Eye (tissue), 1 donor: ENCODE measurements at regions not wholly inside any gene's neighbourhood (a gene's known extent, or its start where the extent isn't known, plus 50 kb on each side); places are given as distances from the start of the nearest gene placed in this dataset.
A peak's percentile ranks its signal among the peaks of the same experiment; 100 is the strongest.

Experiments
- DNase-seq: peaks from one replicate; pipeline ENCODE4 v3.0.0-alpha.2; 2015

DNA sequence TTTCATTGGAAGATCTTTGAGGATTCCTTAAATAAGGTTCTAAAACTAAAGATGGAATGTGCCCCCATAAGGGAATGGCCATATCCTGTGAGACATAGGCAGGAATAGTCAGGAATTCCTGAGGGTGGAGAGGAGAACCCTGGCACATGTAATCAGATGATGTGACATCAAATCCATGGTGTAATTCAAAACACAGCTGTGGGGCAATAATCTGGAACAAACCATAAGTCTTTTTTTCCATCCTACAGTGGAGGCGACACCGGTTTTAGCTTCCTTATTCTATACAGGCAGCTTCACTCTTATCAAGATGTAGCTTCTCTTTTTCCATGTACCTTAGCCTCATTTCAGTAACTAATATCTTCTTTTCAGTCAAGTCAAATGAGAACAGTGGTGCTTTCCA lies 133.6 kb upstream of the CITED2 start:
- no peak for DNase-seq

DNA sequence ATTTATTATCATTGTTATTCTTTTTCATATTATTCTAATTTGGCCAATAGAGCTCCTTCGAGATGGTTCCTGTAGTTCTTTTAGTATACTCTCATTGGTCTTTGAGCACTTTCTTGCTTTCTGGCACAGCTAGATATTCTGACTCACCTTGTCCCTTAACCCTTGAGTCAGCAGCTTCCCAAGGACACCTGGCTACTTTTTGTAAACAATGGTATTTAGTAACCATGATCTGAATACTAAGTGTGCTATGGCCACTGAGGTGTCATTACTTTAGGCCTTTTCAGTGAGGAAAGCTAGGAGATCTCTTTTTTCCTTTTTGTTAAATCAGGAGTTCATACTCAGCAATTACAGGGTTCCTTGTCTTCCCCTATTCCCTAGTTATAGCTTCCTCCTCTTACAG lies 126.5 kb upstream of the CITED2 start:
- no peak for DNase-seq

DNA sequence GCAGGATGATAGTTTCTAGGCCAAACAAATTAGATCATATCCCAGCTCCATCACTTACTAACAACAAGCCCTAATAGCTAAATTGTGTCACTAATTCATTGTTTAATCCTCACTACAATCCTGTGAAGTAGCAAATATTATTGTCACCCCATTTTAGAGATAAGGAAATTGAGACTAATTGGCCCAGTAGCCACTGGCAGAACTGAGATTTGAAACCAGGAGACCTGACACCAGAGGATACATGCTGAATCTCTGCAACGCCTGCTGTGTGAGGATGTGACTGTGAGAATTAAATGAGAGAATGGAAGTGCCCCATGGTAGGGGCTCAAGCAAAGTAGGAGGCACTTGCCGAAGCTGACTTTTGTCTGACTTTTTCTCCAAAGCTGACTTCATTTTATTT lies 124.3 kb upstream of the CITED2 start:
- DNase-seq: no peak

DNA sequence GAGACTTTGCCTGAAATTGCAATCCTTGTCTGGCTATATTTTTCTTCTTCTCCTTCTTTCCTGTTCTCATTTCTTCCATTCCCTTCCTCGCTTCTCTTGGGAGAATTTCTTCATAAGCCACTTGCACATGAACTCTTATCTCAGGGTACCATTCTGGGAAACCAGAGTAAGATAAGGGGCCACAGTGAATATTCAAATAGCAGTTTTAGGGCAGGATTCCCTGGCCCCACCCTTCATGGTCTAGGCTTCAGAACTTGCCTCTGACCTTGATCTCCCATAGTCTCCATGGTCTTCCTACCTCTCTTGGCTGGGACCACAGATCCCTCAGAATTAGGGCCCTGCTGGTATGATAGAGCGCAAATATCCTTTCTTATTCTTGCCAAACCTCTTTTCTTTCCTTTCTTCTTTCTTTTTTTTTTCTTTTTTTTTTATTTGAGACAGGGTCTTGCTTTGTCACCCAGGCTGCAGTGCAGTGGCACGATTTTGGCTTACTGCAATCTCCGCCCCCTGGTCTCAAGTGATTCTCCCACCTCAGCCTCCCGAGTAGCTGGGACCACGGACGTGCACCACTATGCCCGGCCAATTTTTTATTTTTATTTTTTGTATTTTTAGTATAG lies 123.0 kb upstream of the CITED2 start:
- no peak for DNase-seq

DNA sequence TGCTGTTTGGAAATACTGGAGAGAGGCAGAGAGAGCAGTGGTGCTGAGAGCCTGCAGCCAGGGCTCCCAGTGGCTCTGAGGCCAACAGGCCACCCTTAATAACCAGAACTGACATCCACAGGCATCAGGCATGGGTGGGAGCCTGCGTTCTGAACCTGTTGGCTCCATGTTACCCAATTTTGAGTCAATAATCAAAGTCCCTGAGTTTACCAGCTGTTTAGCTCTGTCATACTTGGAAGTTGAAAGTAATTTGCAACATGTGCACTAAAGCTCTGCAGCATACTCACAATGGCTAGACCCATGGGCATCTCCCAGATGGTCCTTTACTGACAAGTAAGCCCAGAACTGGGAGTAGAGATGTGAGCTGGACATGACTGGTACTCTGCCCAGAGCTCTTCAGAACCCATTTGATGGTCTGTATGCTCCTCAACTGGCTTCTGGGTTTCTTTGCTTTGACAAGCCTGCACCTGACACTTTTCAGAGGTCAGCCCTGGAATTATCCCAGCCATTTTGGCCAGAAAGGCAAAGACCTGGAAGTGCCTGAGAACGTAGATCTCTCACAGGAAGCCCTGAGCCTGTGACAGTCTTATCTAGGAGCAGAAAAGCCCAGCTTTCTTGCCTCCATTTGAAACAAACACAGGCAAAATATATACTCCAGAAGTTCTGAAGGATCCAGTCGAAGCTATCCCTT lies 122.4 kb upstream of the CITED2 start:
- DNase-seq: no peak

DNA sequence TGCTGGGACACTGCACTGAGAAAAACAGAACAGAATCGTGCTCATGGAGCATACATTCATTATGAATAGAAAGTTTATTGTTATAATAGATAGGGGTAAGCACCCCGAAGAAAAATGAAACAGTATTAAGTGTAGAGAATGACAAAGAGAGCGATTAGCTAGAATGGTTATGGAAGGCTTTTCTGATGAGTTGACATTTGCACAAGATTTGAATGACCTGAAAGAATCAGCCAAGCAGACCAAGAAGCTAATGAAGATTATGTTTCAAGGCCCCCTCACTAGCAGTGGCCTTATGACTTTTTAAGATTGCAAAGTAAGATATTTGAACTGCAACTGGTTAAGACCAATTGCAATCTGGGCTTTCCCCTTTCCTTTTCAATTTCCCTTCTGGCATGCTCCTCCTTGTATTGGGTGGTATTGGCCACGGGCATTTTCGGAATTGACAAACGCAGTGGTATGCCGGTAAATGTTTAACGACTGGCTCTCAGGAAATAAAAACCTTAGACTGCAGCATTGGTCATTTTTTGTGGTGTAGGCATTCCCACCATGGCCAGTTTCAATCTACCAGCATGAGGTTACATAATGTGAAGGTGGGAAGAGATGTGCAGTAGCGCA lies 120.0 kb upstream of the CITED2 start:
- DNase-seq: no peak

DNA sequence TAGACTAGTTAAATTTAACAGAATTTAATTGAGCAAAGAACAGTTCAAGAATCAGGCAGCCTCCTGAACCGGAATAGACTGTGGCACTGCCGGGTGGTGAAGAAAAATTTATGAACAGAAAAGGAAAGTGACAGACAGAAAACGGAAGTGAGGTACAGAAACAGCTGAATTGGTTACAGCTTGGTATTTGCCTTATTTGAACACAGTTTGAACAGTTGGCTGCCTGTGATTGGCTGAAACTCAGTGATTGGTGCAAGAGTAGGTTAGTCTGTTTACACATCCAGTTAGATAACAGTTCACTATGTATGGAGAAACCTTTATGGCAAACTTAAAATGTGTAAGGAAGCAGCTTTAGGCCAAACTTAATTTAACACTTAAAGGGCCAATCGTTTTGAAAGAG lies 116.0 kb upstream of the CITED2 start:
- DNase-seq: no peak

DNA sequence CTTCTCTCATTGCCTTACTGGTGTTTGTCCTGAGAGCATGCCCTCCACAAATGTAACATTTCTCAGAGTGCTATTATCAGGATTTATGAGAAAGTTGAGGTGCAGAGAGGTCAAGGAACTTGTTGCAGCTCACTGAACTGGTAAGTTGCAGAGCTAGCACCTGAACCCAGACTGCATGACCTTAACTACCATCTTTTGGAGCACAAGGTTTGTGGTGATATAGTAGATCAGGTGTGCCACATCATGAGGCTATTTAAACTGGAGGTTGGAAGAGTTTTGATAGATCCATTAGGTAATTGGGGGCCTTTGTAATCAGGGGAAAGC lies 112.0 kb upstream of the CITED2 start:
- DNase-seq: no peak

DNA sequence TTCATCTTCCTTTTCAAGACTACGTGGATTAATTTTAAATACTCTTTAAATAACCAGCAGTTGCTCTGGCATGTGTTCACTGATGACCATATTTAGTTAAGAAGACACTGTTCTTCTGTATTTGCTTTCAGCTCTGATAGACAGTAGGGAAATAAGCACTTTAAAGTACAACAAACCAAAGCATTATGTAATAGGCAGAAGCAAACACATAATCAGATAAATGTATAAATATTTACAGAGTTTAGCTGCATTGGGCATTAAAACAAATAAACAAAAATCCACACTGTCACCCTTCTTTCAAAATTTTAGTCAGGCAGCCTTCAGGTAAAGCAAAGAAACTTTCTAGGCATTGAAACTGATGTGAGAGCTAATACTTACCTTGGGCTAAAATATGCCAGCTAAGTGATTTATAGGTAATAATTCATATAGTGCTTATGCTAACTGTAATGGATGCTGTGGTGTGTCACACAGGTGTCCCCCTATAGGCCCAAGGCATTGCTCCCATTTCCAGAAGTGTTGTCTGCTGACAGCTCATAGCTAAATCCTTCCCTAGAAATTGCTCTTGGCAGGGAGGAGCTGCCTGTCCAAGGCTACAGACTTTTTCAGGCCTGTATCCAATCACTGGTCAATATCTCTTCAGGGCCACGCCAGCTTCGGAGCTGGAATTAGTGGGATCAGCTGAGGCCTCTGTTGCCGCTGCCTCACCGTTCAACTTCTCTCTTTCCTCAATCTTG lies 111.5 kb upstream of the CITED2 start:
- DNase-seq: no peak

DNA sequence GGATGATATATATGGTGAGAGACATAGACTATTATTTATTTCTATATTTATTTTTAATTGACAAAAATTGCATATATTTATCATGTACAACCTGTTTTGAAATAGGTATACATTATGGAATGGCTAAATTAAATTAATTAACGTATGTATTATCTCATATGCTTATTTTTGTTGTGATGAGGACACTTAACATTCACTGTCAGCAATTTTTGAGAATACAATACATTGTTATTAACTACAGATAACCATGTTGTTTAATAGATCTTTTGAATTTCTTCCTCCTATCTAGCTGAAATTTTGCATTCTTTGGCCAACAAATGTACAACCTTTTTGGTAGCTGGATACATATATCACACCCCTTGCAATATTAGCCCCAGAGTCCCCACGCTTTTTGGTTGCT lies 110.7 kb upstream of the CITED2 start:
- no peak for DNase-seq

DNA sequence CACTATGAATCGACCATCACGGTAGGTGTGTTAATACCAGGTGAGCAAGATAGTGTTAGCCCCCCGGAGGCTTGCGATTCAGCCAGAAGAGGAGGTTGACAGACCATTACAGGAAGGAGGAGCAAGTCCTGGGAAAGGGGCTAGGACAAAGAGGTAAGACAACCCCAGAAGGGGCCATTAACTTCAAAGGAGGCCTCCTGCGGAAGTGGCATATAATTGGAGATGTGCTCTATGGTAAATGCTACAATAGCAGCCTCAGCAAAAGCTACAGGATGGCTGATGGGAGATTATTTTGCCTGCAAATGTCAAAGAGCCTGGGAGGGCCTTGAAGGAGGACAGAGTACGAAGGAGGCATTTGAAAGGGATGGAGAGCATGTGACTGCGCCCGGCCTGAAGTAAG lies 108.6 kb upstream of the CITED2 start:
- no peak for DNase-seq

DNA sequence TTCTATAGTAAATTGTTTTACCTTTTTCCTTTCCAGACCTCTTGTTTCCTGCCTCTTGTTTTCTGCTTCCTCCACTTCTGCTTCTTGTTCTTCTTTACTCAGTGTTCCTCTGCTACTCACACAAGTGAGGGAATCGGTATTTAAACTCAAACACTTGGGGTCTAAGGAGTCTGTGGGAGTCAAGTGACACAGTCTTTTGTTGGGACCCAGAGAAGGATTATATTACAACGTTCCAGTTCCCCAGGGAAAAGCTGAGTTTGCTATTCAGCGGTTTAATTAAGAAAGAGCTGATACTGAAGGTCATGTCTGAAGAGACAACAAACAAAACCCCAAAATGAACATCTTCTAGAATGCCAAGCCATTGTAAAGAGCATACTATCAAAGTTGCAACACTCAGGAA lies 107.8 kb upstream of the CITED2 start:
- DNase-seq: no peak

DNA sequence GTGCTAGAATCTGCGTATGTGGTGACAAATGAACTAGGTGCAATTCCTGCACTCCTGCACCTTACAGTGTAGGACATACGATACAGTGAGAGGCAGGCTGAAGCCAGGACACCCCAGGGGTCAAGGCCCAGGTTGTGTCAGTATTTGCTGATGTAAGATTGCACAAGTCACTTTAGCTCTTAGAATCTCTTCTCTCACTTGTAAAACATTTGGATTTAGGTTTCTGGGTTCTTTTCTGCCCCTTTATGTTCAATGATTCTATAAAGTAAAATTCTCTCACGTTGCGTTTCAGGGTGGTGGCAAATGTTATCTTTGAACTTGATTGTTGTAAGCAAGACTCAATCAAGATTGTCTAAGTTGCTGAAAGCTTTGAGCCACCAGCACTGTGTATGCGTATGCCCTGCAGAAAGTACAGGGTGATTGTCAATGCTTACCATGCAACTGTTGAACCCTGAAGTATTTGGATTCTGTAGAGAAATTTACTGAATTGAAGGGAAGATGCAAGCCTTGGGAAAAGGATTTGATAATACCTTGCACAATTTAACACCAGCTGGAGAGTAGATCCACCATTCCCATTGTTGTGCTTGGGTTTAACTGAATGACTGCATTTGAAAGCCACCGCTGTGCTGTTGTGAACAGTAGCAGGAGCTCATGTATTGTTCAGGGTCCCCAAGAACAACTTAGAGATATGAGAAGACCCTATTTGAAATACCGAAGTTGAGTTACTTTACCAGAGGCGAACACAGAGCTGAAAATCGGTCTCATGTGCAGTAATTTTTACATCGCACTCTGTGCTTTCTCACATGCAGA lies 106.1 kb upstream of the CITED2 start:
- no peak for DNase-seq

DNA sequence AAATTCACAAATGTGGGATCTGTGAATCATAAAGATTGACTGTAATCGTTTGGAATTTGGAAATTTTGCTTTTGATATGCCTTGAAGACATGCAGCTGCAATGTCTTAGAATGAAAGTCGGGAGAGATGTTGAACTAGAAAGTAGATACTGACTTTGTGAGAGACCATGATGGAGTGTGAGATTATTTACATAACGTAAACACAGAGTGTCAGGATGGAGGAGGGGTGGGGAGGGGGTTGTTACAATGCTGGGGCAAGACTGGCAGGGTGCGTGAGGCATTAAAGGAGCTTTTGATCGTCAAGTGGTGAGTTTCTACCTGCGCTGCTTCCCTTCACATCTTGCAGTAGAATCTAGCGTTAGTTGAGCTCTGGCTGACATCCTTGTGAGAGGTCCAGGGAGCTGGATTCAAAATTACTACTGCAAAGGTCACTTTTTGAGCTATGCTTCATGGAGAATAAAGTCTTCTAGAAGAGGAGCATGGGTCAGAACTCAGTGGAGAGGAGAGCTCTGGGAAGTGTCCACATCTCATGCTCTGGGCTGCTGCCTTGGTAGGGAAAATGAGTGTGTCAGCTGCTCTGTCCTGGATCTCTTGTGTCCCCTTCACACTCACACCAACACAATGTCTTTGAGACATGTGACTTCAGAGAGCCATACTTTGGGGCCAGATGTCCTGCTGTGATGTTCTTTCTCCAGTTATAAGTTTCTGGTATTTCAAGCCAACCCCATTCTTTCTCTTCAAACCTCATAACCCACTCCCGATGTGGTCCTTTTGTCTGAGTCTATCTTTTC lies 105.2 kb upstream of the CITED2 start:
- DNase-seq: no peak

DNA sequence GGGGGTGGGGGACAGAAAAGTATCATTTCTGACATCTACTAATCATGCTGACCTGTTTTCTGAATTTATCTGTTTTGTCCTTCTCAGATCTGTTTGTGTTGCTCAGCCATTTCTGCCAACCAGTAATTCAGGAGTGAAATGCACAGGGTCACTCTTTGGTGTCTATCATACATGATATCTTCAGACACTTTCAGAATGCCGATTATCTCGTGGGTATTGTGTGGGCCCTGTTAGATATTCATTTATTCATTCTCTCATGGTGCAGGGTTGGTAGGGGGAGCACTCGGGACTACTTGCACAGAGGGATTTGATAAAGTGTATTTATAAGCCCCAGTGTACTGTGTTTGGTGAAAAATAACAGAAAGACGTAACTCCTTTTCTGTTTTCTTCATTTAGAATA lies 101.2 kb upstream of the CITED2 start:
- no peak for DNase-seq

DNA sequence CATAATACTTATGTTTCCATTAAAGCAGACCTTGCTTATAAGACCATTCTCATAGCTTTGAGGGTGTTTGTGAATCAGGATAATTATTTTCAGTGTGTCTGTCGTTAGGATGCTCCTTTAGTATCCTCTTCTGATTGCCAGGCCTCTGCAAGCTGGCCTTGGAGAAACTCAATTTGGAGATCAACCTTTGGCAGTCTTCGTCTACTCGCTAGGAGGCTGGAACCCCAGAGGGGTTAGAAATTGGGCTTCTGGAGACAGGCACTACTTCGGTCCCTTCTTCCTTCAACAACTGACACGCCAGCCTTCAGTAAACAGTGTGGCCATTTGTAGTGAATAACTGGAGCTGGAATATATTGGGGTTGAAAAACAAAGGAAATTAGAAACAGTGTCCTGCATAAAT lies 100.8 kb upstream of the CITED2 start:
- peak; percentile 30 for DNase-seq

DNA sequence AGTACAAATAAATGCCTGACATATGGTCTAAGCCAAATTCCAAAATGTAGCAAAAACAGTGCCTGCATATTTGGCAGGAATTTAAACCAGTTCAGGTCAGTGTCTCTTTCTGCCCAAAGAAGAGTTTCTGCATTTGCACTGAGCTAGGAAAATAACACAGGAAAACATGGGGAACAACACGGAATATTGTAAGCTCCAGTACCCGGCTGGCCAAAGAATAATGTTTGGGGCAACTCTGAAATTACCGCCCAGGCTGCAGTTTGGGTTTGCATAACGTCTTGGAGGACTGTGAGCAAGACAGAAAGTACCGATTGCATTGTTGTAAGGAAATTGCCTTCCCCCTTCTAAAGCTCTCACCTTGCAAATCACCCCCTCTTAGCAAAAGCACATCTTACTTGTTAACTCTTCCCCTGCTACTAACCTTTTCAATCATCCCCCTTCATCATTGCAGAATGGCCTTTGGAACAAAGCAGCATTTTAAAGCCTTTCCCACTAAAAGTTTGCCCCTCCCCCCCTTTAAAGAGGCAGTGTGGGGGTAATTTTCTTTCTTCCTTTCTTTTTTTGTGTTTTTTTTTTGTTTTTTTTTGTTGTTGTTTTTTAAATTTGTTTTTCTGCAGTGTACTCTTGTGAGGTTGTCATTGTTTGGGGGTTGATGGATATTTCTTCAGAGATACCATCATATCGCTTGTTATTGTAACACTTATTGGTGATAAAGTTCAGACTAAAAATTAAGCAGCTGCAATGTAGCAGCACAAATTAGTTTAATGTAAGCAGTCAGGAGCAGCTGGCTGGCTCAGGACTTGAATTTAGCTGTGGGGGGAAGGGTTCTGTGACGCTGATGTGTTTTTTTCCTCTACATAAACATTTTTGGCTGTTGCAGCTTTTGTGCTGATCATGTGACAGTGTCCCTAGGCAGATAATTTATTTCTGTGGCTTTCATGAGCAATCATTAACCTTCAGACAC lies 100.0 kb upstream of the CITED2 start:
- peak; percentile 87 for DNase-seq

DNA sequence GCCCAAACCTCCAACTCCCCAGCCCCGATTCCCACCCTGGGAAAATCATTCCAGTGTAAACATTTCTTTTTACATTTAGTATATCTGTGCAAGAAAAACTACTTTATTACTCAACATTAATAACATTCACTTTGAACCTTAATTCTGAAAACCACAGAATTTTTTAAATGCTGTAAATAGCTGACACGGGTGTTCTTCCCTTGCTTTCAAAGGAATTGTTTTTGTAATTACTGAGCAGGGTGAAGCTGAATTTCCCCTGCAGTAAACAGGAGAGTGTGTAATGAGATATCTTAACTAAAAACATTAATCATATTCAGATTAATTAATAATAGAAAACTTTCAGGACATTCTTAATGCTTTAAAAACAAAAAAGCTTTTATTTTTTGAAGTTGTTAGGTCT lies 99.3 kb upstream of the CITED2 start:
- DNase-seq: no peak

DNA sequence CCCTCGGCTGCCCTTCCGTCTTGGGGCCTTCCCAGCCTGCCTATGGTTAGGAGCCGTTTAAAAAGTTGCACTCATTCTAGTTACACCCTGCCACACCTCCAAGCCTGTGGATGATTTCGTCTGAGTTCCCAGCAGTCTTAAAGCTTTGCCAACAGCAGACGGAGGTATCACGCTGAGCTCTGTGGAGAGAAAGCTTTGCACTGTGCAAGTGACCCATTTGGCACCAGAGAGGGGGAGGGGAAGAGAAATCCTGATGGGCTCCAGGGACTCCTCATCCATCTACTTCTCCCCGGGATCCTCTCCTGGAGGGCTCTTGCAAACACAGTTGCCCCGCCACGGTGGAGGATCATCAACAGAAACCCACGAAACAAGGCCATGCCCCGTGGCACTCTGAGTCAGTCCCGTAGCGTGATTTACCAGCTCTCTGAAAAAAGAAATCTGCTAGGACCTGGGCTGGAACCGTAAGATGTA lies 98.8 kb upstream of the CITED2 start:
- peak; percentile 82 for DNase-seq

DNA sequence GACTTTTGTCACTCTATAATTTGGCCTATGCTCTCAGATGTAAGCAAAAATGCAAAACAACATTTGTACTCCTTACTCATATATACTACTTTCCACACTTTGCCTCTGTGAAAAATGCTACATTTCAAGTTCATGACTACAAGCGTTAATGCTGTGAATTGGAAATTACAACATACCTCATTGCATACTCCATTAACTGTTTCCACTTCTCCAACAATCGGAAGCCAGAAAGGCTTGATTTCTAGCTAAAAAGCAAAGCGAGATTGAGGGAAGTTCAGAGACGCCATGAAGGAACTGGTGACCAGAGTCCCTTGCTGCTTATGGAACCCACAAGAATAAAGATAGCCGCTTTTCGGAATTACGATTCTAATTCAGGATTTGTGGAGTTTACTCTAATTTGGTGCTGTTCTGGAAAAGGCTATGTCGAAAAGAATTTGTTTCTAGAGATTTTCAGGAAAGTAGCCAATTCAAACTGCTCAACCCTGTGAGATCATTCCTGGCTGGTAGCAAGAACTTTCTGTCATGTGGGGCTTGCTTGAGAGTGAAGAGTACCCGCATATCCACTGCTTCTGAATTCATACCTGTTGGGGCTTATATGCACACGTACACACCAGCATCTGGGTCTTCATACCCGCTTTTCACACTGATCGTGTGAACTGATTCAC lies 98.0 kb upstream of the CITED2 start:
- no peak for DNase-seq
